CD4-positive, alpha-beta T cell treated with Interleukin-6 for 4 hours (primary cell): ENCODE measurements at regions not wholly inside any gene's neighbourhood (a gene's known extent, or its start where the extent isn't known, plus 50 kb on each side); places are given as distances from the start of the nearest gene placed in this dataset.

ENCODE experiments used
- DNase-seq: peaks from one replicate; pipeline ENCODE4 v3.0.0-alpha.2; 2020; ENCODE audit warnings: mixed read lengths

- DNase-seq: no peak
Observed at GRCh38 chr5:39863926-39864552, 439.3 kb upstream of the DAB2 start.

DNA sequence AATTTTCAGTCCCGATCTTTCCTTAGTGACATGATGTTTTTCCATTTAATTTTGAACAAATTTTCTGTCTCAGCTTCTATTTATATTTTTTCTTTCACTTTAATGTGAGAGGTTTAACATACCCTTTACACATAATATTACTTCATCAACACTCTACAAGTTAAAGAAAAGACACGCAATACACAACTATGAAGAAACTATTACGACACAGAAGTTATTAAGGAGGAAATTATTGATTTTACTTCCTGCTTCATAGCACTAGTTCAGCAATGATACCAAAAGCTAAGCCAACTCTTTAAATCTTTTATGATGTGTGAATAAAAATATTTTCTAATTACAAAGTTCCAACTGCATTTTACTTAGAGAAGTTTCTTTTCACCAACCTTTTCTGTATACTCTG lies 432.3 kb upstream of the DAB2 start:
- DNase-seq: no peak

DNA sequence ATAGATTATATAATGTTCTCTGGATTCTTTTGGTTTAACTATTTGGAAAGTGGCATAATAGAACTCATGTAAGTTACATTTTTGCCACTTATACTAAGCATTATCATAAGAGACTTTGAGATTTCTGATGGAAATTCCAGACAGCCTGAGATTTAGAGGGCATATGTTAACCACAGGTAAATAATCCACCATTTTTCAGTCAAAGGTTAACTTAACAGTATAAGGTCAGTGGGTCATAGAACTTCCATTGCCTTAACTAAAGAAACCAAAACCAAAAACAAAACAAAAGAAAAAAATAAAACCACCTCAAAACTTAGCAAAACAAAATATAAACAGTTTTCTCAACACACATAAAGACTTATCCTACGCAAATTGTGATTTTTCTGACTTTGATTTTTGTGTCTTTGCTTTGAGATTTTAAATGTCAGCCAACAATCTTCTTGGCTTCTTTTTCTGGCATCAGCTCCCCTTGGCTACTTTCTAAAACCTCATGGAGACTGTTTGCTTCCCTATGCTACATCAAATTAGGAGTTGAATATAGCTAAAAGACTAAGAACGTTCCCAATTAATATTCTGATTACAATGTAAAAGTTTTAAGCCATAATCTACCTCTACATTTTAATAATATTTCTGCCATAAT lies 430.1 kb upstream of the DAB2 start:
- no peak for DNase-seq

DNA sequence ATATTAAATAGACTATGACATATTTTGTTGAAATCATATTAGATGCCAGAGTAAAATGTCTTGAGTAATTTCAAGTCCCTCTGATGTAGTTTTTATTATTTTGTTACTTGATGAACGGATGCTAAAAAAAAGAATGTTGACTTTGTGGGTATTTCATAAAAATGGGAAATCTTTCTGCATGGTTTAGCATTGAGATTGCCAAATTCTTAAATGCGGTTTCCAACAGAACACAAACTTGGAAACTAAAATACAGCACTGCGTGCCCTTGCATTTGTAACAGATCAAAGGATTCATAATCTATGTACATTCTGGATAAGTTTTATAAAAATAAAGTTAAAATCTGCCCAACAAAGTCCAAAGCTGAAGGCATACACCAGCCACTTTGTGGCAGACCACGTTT lies 425.5 kb upstream of the DAB2 start:
- DNase-seq: no peak

DNA sequence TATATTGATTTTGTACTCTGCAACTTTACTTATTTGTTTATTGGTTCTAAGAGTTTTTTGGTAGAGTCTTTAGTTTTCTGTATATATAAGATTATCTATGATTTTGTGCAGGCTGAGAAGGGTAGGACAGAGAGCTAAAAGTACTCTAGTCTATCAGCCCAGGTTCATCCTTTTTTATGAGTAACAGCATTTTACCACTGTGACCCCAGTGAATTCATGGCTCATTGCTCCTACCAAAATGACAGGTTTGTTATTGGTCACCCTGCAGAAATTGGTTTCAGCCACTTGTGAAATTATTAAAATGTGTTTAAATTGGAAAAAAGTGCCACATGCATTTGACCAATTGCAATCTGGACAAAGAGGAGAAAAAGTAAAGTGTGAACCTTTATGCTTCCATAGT lies 421.4 kb upstream of the DAB2 start:
- DNase-seq: no peak

DNA sequence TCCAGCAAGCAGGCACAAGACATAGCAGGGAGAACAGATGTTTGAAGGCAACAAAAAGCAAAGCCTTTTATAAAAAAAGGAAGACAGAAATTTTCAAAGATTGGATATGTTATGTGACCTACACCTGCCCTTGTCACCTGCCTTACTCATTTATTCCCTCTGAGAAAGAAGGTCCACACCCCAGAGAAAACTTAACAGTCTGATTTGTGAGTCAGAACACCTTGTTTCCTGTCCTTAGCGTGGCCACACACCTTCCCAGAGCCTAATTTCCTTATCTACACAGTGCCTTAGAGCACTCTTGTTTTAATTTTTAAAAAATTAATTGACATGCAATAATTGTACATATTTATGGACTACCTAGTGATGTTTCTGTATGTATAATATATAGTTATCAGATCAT lies 419.0 kb upstream of the DAB2 start:
- DNase-seq: no peak

- DNase-seq: no peak
Observed at GRCh38 chr5:39835371-39835770, 410.6 kb upstream of the DAB2 start.

- DNase-seq: no peak
Observed at GRCh38 chr5:39829441-39829840, 404.7 kb upstream of the DAB2 start.

DNA sequence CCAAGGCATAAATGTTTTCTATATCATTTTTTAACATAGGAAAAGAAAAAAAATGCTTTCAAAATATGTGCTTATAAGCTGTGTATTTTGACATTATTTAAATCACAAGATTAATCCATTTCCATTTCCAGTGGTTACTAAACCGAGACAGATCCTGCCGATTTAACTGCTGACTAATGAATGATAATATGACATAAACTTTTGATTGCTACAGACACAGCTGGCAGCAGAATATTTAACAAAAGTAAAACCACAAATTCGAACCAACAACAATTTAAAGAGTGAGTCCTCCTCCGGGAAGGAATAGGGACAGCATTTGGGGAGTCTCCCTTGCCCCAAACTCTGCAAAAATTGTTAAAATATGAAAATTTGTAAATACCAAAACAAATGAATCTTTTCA lies 401.3 kb upstream of the DAB2 start:
- no peak for DNase-seq

DNA sequence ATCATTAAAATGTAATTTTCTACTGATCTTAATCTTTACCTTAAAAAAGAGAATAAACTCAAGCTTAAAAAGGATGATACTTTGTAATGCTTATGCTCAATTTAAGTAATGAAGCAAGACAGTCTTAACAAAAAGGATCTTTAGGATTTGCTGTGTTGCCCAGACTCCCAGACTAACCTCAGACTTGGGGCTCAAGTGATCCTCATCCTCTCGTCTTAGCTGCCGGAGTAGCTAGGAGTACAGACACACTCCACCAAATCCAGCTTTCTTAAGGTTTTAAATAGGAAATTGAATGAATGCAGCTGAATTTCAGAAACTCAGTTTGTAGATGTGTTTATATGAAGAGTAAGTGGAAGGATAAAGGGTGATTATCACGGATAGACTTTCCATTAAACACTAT lies 400.5 kb upstream of the DAB2 start:
- no peak for DNase-seq

- no peak for DNase-seq
Observed at GRCh38 chr5:39822020-39822419, 397.2 kb upstream of the DAB2 start.

GRCh38 chr5:39816866-39817265 lies 392.1 kb upstream of the DAB2 start:
- DNase-seq: no peak

DNA sequence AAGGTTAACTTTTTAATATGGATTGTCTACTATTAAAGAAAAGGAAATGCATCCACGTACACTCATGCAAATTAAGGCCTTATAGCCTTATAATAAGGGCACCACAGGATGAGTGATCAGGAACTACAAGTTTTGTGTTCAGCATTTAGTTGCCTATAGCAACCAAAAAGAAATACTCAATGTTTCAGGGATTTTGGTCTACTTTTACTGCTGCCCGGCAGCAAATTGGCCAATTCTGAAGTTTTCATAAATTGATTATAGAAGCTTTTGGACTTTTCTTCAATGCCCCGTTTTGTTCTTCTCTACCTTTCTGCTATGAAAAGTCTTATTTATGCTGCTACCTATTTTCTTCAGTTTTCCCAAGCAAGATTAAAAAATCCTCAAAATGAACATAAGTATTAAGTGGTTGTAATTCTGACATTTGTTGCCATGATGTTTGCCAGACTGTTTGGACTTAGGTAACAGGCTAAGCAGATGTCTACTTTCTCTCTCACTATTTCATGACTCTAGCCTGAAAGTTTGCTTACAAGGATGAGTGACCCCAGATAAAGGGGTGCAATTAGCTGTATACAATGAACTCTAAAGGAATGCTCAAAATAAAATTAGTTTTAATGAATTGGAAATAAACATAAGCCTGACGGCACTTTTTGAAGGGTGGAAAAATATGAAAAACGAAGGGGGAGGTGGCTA lies 391.5 kb upstream of the DAB2 start:
- DNase-seq: no peak

DNA sequence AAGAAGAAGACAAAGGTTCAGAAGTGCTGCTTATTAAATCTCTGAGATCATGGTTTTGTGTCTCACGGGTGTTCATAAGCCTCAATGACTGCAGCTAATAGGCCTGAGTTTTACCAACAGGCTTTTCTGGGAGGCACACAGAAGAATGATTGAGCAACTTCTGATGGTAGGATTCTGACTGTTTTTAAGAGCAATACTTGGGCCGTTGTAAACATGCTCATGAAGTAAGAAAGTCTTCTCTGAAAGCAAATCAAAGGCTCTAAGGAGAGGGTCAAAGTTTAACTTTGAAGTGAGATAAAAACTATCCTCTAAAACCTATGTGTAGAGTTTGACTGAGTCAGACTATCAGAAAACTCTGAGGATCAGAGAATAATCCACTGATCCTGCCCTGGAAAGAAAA lies 390.9 kb upstream of the DAB2 start:
- DNase-seq: no peak

DNA sequence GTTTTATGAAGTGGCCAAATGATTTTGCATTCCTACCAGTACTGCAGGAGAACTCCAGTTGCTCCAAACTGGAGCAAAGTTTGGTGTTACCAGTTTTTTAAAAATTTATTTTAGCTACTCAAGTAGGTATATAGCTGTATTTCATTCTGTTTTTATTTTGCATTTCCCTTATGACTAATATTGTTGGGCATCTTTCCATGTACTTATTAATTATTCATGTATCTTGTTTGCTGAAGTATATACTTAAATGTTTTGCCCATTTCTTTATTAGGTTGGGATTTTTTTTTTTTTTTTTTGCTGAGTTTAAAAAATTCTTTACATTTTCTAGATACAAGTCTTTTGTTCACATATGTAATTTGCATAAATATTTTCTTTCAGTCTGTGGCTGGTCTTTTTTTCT lies 386.6 kb upstream of the DAB2 start:
- no peak for DNase-seq

DNA sequence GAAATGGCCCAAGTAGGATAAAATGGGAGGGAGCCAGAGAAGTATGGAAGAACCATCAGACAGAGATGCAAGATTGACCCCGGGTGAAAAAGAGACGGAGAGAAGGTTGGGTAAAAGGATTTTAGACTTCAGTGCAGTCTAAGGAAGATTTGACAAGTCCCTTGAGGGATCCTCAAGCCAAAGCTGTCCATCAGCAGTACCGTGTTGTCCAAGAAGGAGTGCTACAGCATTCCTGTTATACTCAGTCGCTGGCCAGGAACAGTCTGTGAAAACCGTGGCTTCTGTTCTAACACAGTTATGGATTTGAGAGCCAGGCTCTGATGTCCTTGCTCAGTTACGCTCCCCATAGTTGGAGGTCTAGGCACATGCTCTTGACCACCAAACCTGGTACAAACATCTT lies 383.9 kb upstream of the DAB2 start:
- no peak for DNase-seq

GRCh38 chr5:39801306-39801705 lies 376.5 kb upstream of the DAB2 start:
- DNase-seq: no peak

DNA sequence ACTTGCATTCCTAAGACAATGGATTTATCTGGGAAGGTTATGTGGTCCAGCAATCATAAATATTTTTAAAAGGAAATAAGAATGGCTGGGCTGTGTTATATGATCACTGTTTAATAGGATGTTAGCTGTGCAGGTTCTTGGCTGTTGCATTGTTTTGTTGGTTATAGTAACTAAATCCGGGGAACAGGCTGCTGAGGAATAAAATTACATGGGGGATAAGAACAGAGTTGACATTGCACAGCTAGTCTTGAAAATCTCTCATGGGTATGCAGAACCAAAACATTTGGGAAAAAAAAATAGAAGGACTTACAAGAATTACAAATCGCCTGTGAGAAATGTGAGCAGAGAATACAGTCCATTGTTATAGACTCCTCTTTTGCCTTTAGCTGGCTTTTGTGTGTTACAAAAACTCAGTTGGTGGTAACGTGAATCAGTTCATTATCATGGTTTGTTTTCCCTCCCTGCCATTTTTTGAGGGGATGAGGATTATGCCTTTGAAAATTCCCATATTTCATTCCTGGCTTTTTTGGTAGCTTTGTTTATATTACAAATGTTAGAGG lies 375.3 kb upstream of the DAB2 start:
- DNase-seq: no peak

DNA sequence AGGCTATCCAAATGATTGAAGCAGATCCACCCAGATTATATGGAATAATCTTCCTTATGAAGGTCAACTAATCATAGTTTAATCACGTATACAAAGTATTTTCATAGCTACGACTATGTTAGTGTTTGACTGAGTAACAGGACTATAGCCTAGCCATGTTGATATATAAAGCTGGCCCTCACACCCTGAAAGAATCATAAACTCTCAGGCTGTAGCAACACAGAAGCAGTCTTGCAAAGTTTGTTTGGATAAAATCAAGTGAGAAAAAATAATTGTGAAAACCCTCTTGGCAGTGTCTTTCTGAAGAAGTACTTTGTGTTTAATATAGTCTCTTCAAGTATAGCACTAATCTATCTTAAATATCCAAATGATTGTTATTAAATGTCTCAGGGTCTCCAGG lies 374.5 kb upstream of the DAB2 start:
- DNase-seq: no peak

- no peak for DNase-seq
Observed at GRCh38 chr5:39794513-39795210, 369.9 kb upstream of the DAB2 start.

DNA sequence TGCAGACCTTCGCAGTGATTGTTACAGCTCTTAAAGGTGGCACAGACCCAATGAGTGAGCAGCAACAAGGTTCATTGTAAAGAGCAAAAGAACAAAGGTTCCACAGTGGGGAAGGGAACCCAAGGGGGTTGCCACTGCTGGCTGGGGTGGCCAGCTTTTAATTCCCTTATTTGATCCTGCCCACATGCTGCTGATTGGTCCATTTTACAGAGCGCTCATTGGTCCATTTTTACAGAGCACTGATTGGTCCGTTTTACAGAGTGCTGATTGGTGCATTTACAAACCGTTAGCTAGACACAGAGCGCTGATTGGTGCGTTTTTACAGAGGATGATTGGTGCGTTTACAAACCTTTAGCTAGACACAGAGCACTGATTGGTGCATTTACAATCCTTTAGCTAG lies 360.6 kb upstream of the DAB2 start:
- no peak for DNase-seq

GRCh38 chr5:39783756-39784421 lies 359.1 kb upstream of the DAB2 start:
- DNase-seq: no peak

DNA sequence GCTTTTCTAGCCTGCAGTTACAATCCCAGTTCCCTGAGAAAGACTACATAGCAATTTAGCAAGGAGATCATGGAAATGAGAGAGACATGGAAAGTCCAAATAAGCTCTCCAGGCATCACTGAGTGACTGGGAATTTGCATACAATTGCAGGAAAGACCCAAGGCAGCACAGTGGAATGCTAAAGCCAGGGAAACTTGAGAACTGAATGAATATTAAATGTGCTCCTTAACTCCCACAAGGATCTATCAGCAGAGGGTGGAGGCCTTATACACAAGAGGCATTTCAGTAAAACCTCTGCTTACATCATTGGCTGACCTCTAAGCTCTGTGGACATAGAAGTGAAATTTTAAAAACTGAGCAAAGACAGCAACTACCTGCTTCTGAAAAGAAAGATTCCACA lies 355.6 kb upstream of the DAB2 start:
- DNase-seq: no peak
